Lung (tissue), 11 donors: ENCODE measurements at regions not wholly inside any gene's neighbourhood (a gene's known extent, or its start where the extent isn't known, plus 50 kb on each side); places are given as distances from the start of the nearest gene placed in this dataset.

Experiments
- ATAC-seq: fragments of 200-7000 bp; cut with Tn5 transposase; one replicate; pipeline ENCODE4 v1.9.1; 2020; ENCODE audit warnings: moderate number of reproducible peaks; ENCODE audit not compliant: insufficient read depth, low FRiP score
- DNase-seq, 3 donors: peaks; one replicate each; pipeline ENCODE4 v3.0.0-alpha.2; 2013 to 2017
- H3K27ac ChIP-seq, 2 donors: one replicate each; pipeline ENCODE4 v1.5.1; 2013; ENCODE audit warnings: mild to moderate bottlenecking in 2 of 2, moderate library complexity in 2 of 2, control low read depth in 1 of 2, inconsistent platforms in 1 of 2, low read depth in 1 of 2, low read length in 1 of 2
- H3K27me3 ChIP-seq, 3 donors: one replicate each; pipeline ENCODE4 v1.5.1; 2013; ENCODE audit warnings: low read length in 2 of 3; ENCODE audit not compliant: control insufficient read depth in 3 of 3, insufficient read depth in 3 of 3
- H3K36me3 ChIP-seq, 4 donors: one replicate each; pipeline ENCODE4 v1.5.1; 2013; ENCODE audit warnings: low read length in 4 of 4, mild to moderate bottlenecking in 1 of 4, moderate library complexity in 1 of 4; ENCODE audit not compliant: control insufficient read depth in 4 of 4, insufficient read depth in 4 of 4
- H3K4me1 ChIP-seq, 5 donors: one replicate each; pipeline ENCODE4 v1.5.1; 2013; ENCODE audit warnings: low read length in 5 of 5, mild to moderate bottlenecking in 2 of 5, moderate library complexity in 1 of 5; ENCODE audit not compliant: control insufficient read depth in 5 of 5, insufficient read depth in 5 of 5
- H3K4me3 ChIP-seq: one replicate; pipeline ENCODE4 v1.5.1; 2013; ENCODE audit warnings: mild to moderate bottlenecking, control low read depth, moderate library complexity
- H3K9ac ChIP-seq, 2 donors: one replicate each; pipeline ENCODE4 v1.5.1; 2013; ENCODE audit warnings: low read length in 2 of 2, control low read depth in 1 of 2; ENCODE audit not compliant: insufficient read depth in 1 of 2
- H3K9me3 ChIP-seq, 4 donors: one replicate each; pipeline ENCODE4 v1.5.1; 2013; ENCODE audit warnings: low read length in 3 of 4, mild to moderate bottlenecking in 1 of 4, moderate library complexity in 1 of 4; ENCODE audit not compliant: control insufficient read depth in 4 of 4, insufficient read depth in 3 of 4
- WGBS, 2 donors: extraction: QIAGEN DNeasy Blood & Tissue Kit; methylation state at CpG; one replicate each; pipeline ENCODE4 v1.1.7; 2013; 5-methylcytosine and 5-hydroxymethylcytosine counted together
- TF ChIP-seq, protein P1 (sequence below): IDR thresholded peaks from 2 replicates; pipeline ENCODE4 v1.5.1; 2012; ENCODE audit warnings: mild to moderate bottlenecking; ENCODE audit errors: control extremely low read depth, extremely low read depth
- donor health status: control.
- donor health status: control.
- donor health status: Bipolar disorder and iron deficiency.
- donor health status: healthy.
- donor health status: DM: yes; HTN: yes; CAD: no.

DNA sequence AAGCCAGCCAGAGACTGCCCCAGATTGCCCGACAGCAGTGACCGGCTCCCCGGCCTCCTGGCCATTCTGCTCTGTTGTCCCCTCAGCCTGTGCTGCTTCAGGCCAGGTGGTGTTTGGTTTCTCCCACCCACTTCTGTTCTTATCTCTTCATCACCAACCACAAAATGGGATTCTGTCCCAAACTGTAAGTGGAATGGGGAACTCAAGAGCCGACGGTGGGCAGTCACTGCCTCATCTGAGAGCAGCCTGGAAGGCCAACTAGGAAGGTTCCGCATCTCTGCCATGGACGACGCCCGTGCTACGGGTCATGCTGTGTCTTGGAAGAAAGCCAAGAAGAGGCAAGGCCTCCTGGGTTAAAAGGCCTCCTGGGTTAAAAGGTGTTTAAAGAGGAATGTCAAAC, 219.0 kb upstream of the PIK3R1 start:
- TF ChIP-seq, protein P1, sequence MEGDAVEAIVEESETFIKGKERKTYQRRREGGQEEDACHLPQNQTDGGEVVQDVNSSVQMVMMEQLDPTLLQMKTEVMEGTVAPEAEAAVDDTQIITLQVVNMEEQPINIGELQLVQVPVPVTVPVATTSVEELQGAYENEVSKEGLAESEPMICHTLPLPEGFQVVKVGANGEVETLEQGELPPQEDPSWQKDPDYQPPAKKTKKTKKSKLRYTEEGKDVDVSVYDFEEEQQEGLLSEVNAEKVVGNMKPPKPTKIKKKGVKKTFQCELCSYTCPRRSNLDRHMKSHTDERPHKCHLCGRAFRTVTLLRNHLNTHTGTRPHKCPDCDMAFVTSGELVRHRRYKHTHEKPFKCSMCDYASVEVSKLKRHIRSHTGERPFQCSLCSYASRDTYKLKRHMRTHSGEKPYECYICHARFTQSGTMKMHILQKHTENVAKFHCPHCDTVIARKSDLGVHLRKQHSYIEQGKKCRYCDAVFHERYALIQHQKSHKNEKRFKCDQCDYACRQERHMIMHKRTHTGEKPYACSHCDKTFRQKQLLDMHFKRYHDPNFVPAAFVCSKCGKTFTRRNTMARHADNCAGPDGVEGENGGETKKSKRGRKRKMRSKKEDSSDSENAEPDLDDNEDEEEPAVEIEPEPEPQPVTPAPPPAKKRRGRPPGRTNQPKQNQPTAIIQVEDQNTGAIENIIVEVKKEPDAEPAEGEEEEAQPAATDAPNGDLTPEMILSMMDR = no peak
- 81 to 82% methylated on average over 10 of the region's 10 CpGs for WGBS, 2 donors
- no peaks in the 10 kb centered on the region for H3K36me3 ChIP-seq
- H3K4me1 ChIP-seq = peaks cover 0 to 16% (median 4%) of the 10 kb centered on the region in 5 donors
- no peaks in the 10 kb centered on the region for H3K27me3 ChIP-seq
- no peak overlapping the region for H3K27ac ChIP-seq
- no peak overlapping the region for H3K4me3 ChIP-seq
- ATAC-seq (no peak), DNase-seq (no peak)
- H3K9me3 ChIP-seq = no peaks in the 10 kb centered on the region
- no peak overlapping the region for H3K9ac ChIP-seq

DNA sequence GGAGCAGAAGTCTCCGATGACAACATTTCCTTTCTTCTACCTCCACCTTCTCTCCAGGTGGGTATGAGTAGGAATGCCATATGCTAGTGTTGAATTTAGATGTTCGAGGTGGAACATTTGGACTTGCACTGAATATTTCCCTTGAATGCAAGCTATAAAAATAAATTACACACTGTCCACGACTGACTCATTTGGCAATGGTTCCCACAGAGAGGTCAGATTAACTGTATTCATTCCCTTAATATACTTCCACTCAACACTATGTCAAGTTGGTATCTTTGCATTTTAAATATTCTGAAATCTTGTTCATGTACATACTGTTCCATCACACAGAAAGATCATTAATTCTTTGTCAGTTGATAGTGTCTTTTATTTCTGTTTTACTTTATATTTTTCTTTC, 222.6 kb upstream of the PIK3R1 start:
- TF ChIP-seq, protein P1 = no peak
- Histone ChIP-seq H3K9me3 (no peaks in the 10 kb centered on the region), H3K9ac (no peak overlapping the region), H3K36me3 (no peaks in the 10 kb centered on the region), H3K4me3 (no peak overlapping the region), H3K27me3 (no peaks in the 10 kb centered on the region), H3K4me1 (peaks cover 0 to 25% (median 8%) of the 10 kb centered on the region in 5 donors), H3K27ac (no peak overlapping the region)
- WGBS, 2 donors = 59 to 78% methylated on average over 3 of the region's 3 CpGs
- DNase-seq (no peak), ATAC-seq (no peak)

DNA sequence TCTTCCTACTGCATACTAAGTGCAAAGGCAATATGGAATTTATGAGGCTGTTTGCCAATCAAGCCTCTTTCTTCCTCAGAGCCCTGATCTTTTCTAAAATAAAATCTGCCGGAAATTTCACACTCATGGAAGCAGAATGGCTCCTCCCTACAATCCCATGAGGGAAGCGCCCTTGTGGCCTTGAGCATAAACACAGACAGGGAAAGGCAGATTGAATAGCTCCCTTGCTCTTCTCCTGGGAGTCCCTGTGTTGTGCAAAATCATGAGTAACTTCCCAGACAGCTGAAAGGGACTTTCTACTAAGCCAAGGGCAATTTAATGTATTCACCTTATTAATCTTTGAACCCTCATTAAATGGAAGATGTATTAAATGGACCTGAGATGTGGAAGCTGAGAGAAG, 226.1 kb upstream of the PIK3R1 start:
- 70 to 85% methylated on average over 2 of the region's 2 CpGs for WGBS, 2 donors
- Histone ChIP-seq H3K36me3 (no peaks in the 10 kb centered on the region), H3K4me3 (no peak overlapping the region), H3K9me3 (no peaks in the 10 kb centered on the region), H3K27me3 (no peaks in the 10 kb centered on the region), H3K27ac (no peak overlapping the region), H3K4me1 (peaks cover 0 to 28% (median 8%) of the 10 kb centered on the region in 5 donors), H3K9ac (no peak overlapping the region)
- DNase-seq = peak in 1 of 3 donors; percentile 69
- ATAC-seq = no peak
- TF ChIP-seq, protein P1 = no peak

DNA sequence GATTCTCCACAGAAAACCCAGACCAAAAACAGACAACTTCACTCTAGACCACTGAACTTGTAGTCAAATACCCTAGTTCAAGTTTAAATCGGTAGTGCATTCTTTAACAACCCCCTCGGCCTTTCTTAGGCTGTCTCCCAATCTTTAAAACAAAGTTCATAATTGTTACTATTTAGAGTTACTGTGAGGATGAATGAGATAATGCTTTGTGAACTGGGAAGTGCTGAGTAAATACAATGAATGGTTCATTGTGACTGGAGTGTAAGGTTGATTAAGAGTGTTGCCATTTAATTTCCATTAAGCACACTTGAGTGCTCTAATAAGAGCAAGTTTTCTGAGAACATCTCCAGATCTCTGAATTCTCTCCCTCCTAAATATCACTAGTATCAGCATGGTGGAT, 228.8 kb upstream of the PIK3R1 start:
- no peaks in the 10 kb centered on the region for H3K36me3 ChIP-seq
- TF ChIP-seq, protein P1 = no peak
- 54 to 76% methylated on average over 2 of the region's 2 CpGs for WGBS, 2 donors
- no peak overlapping the region for H3K9ac ChIP-seq
- no peak overlapping the region for H3K4me3 ChIP-seq
- H3K27ac ChIP-seq = no peak overlapping the region
- H3K27me3 ChIP-seq = no peaks in the 10 kb centered on the region
- ATAC-seq (no peak), DNase-seq (no peak)
- no peaks in the 10 kb centered on the region for H3K9me3 ChIP-seq
- H3K4me1 ChIP-seq = peaks cover 0 to 22% (median 3%) of the 10 kb centered on the region in 5 donors
